Activated CD4-positive, alpha-beta T cell treated with anti-CD3 and anti-CD28 coated beads, Interleukin-2, amount 10 ng/mL, durations not matched to agents 7 days and 5 days (primary cell): ENCODE measurements at regions not wholly inside any gene's neighbourhood (a gene's known extent, or its start where the extent isn't known, plus 50 kb on each side); places are given as distances from the start of the nearest gene placed in this dataset.
"Not testable (repeated sequence)": the region's sequence is repeated elsewhere in the genome, so short reads cannot be mapped to it uniquely, and the experiment has no call there.

Experiments
- CTCF ChIA-PET: fragments of 350-600 bp; sonication (Branson Sonifier 250); formaldehyde crosslinking; loops from one replicate; lab custom pipeline; 2021; ENCODE audit warnings: antibody characterized with exemption; lab: Charles Lee
- POLR2A ChIA-PET: fragments of 350-600 bp; sonication (Branson Sonifier 250); formaldehyde crosslinking; loops from one replicate; lab custom pipeline; 2021; ENCODE audit warnings: antibody characterized with exemption; lab: Charles Lee
- DNase-seq: peaks from one replicate; pipeline ENCODE4 v3.0.0-alpha.2; 2020
- H3K27ac Mint-ChIP-seq: one replicate; pipeline ENCODE4 v1.8.0; 2021; ENCODE audit warnings: mild to moderate bottlenecking, moderate library complexity, mixed read lengths
- H3K27me3 Mint-ChIP-seq: one replicate; pipeline ENCODE4 v1.8.0; 2021; ENCODE audit warnings: mixed read lengths
- H3K36me3 Mint-ChIP-seq: one replicate; pipeline ENCODE4 v1.8.0; 2021; ENCODE audit warnings: low read depth, mixed read lengths
- H3K4me1 Mint-ChIP-seq: one replicate; pipeline ENCODE4 v1.8.0; 2021; ENCODE audit warnings: mixed read lengths
- H3K4me3 Mint-ChIP-seq: one replicate; pipeline ENCODE4 v1.8.0; 2021; ENCODE audit warnings: mild to moderate bottlenecking, moderate library complexity, mixed read lengths
- H3K9me3 Mint-ChIP-seq: one replicate; pipeline ENCODE4 v1.8.0; 2021; ENCODE audit warnings: mixed read lengths

DNA sequence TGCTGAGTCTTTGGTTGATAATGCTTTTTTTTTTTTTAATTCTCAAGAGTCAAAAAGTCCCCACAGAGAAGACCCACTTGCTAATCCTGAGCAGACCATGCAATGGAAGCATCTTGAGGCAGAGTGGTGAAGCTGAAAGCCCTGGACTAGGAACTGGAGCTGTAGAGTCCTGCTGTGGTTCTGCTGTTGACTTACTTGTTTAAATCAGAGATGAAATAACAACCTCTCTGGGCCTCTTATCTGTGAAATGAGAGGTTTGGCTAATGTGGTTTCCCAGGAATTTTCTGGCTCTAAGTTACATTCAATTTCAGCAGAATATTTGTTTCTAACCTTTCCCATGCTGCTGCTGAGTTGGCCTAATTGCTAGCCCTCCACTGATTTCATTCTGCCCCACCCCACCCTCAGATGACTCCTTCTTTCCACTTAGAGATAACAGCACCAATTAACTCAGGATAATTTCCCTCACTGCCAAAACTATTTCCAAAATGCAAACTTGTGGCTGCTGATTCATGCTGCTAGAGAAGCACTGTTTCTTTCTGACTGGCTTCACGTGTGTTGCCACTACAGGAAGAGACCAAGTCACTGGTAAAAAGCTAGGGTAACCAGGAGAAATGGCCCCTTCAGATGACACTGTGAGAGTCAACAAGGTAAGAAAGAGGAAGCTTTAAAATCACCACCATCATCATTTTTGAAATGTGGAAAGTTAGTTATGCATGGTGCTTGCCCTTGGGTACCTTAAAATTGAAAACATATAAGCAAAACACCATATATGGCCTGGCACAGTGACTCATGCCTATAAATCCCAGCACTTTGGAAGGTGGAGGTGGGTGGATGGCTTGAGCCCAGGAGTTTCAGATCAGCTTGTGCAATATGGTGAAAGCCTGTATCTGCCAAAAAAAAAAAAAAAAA lies 326.4 kb downstream of the DCHS2 start:
- H3K27ac Mint-ChIP-seq: no peak overlapping the region
- peaks cover 3% of the 10 kb centered on the region for H3K27me3 Mint-ChIP-seq
- CTCF ChIA-PET: no interaction called here
- no peak overlapping the region for H3K4me3 Mint-ChIP-seq
- no peak for DNase-seq
- H3K36me3 Mint-ChIP-seq: no peaks in the 10 kb centered on the region
- H3K9me3 Mint-ChIP-seq: no peaks in the 10 kb centered on the region
- peaks cover 3% of the 10 kb centered on the region for H3K4me1 Mint-ChIP-seq
- POLR2A ChIA-PET: no interaction called here

GRCh38 chr4:154160519-154161301 lies 330.9 kb downstream of the DCHS2 start:
- ChIA-PET POLR2A (no interaction called here), CTCF (no interaction called here)
- H3K4me1 Mint-ChIP-seq: peaks cover 3% of the 10 kb centered on the region
- no peak overlapping the region for H3K4me3 Mint-ChIP-seq
- H3K27me3 Mint-ChIP-seq: peaks cover 3% of the 10 kb centered on the region
- H3K9me3 Mint-ChIP-seq: no peaks in the 10 kb centered on the region
- H3K27ac Mint-ChIP-seq: no peak overlapping the region
- no peak for DNase-seq
- no peaks in the 10 kb centered on the region for H3K36me3 Mint-ChIP-seq

GRCh38 chr4:154158361-154159155 lies 333.0 kb downstream of the DCHS2 start:
- POLR2A ChIA-PET: no interaction called here
- Mint-ChIP-seq H3K4me1 (no peaks in the 10 kb centered on the region), H3K36me3 (no peaks in the 10 kb centered on the region), H3K27ac (no peak overlapping the region), H3K27me3 (peaks cover 6% of the 10 kb centered on the region), H3K9me3 (no peaks in the 10 kb centered on the region), H3K4me3 (no peak overlapping the region)
- DNase-seq: no peak
- CTCF ChIA-PET: no interaction called here

- no peak overlapping the region for H3K27ac Mint-ChIP-seq
- no peaks in the 10 kb centered on the region for H3K9me3 Mint-ChIP-seq
- peaks cover 3% of the 10 kb centered on the region for H3K27me3 Mint-ChIP-seq
- CTCF ChIA-PET: no interaction called here
- DNase-seq: no peak
- no peaks in the 10 kb centered on the region for H3K36me3 Mint-ChIP-seq
- no peak overlapping the region for H3K4me3 Mint-ChIP-seq
- POLR2A ChIA-PET: no interaction called here
- H3K4me1 Mint-ChIP-seq: no peaks in the 10 kb centered on the region
These were observed 339.1 kb downstream of the DCHS2 start for GRCh38 chr4:154152546-154152945.

GRCh38 chr4:154149236-154149635 lies 342.4 kb downstream of the DCHS2 start:
- H3K9me3 Mint-ChIP-seq, H3K27me3 Mint-ChIP-seq, H3K4me3 Mint-ChIP-seq, H3K36me3 Mint-ChIP-seq, H3K4me1 Mint-ChIP-seq, POLR2A ChIA-PET, CTCF ChIA-PET, H3K27ac Mint-ChIP-seq, DNase-seq: not testable (repeated sequence)

DNA sequence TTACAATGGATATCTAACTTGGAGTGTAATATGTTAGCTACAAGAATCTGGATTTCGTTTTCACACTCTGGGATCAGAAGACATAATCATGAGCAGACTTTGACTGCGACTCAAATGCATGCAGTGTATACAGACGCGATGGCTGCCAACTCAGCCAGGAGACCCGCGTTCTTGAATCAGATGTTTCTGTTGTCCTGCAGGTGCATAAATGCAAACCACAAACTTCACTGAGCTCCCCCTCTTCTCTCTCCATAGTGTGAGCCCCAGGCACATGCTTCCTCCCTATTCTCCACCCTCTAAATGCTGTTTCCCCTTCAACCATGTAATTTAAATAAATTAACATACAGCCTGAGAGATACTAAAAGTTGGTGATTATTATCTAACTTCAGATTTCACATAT lies 347.9 kb downstream of the DCHS2 start:
- Mint-ChIP-seq H3K27me3 (no peaks in the 10 kb centered on the region), H3K9me3 (no peaks in the 10 kb centered on the region), H3K27ac (no peak overlapping the region), H3K4me1 (no peaks in the 10 kb centered on the region), H3K4me3 (no peak overlapping the region), H3K36me3 (no peaks in the 10 kb centered on the region)
- ChIA-PET POLR2A (no interaction called here), CTCF (no interaction called here)
- no peak for DNase-seq

DNA sequence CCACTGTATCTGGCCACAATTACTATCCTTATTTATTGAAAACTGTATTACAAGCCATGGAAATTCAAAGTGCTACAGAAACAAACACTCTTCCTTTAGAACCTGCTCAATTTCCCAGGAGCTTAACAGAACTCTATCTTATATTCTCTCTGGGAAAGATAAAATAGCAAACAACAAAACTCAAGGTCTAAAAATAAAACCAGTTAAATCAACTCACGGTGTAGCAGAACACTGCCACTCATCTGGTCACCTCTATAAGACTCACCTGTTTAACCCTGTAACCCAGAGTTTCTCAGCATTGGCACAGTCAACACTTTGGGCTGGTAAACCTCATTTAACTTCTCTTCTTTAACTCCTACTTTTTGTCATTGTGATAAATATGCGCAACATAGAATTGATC lies 348.9 kb downstream of the DCHS2 start:
- no peak overlapping the region for H3K27ac Mint-ChIP-seq
- DNase-seq: no peak
- no peaks in the 10 kb centered on the region for H3K36me3 Mint-ChIP-seq
- CTCF ChIA-PET: no interaction called here
- H3K4me1 Mint-ChIP-seq: no peaks in the 10 kb centered on the region
- no peaks in the 10 kb centered on the region for H3K9me3 Mint-ChIP-seq
- no peak overlapping the region for H3K4me3 Mint-ChIP-seq
- POLR2A ChIA-PET: no interaction called here
- no peaks in the 10 kb centered on the region for H3K27me3 Mint-ChIP-seq

DNA sequence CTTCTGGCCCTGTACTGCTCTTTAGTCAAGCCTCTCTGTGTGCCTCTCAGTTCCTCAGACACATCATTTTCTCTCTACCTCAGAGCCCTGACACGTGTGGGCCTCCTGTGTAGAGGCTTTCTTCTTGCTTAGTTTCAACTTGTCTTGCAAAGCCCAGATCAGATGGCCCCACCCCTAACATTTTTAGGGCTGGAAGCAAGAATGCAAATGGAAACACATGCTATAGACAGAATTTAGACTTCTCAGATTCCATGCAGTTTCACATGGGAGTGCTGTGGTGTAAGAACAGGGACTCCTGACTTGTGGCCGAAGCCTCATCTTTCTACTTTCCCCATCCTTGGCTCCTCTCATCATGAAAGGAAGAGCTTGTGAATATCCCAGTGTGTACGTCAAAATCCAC lies 350.7 kb downstream of the DCHS2 start:
- Mint-ChIP-seq H3K27me3 (peaks cover 2% of the 10 kb centered on the region), H3K4me1 (no peaks in the 10 kb centered on the region), H3K27ac (no peak overlapping the region), H3K9me3 (no peaks in the 10 kb centered on the region), H3K4me3 (no peak overlapping the region), H3K36me3 (no peaks in the 10 kb centered on the region)
- DNase-seq: no peak
- CTCF ChIA-PET: no interaction called here
- POLR2A ChIA-PET: no interaction called here

GRCh38 chr4:154137320-154137905 lies 348.5 kb upstream of the SFRP2 start:
- Mint-ChIP-seq H3K4me1 (no peaks in the 10 kb centered on the region), H3K27ac (no peak overlapping the region), H3K27me3 (peaks cover 2% of the 10 kb centered on the region), H3K4me3 (no peak overlapping the region), H3K36me3 (no peaks in the 10 kb centered on the region), H3K9me3 (no peaks in the 10 kb centered on the region)
- ChIA-PET POLR2A (no interaction called here), CTCF (no interaction called here)
- no peak for DNase-seq

DNA sequence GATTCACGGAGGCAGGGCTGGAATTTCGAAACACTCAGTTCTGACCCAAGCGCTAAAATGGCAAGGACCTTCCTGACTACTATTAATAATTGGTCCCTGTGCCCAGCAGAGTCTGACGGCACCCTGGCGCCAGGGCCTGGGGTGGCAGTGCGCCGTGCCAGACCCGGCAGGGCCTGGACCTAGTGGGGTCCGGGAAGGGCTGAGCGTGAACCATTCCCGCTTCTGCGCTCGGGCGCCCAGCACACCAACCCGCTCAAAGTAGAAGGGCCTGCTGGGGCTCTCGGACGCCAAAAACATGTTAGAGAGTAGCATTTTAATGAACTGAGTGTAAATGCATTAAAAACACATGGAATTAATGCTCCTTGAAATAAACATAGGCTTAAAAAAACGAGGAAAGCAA lies 346.7 kb upstream of the SFRP2 start:
- POLR2A ChIA-PET: no interaction called here
- Mint-ChIP-seq H3K27me3 (peaks cover 2% of the 10 kb centered on the region), H3K4me3 (no peak overlapping the region), H3K36me3 (no peaks in the 10 kb centered on the region), H3K9me3 (no peaks in the 10 kb centered on the region), H3K4me1 (no peaks in the 10 kb centered on the region), H3K27ac (no peak overlapping the region)
- DNase-seq: no peak
- CTCF ChIA-PET: interaction anchor here (0.7 kb wide), 1 partner anchor 472 kb away, joined by 3 read pairs; no protein-coding TSS in a partner anchor

GRCh38 chr4:154132406-154132805 lies 343.5 kb upstream of the SFRP2 start:
- no peaks in the 10 kb centered on the region for H3K36me3 Mint-ChIP-seq
- POLR2A ChIA-PET: no interaction called here
- CTCF ChIA-PET: no interaction called here
- H3K9me3 Mint-ChIP-seq: no peaks in the 10 kb centered on the region
- no peak for DNase-seq
- H3K27ac Mint-ChIP-seq: no peak overlapping the region
- H3K4me1 Mint-ChIP-seq: no peaks in the 10 kb centered on the region
- H3K27me3 Mint-ChIP-seq: peaks cover 4% of the 10 kb centered on the region
- H3K4me3 Mint-ChIP-seq: no peak overlapping the region

GRCh38 chr4:154126276-154126675 lies 337.4 kb upstream of the SFRP2 start:
- H3K9me3 Mint-ChIP-seq: no peaks in the 10 kb centered on the region
- POLR2A ChIA-PET: no interaction called here

More at GRCh38 chr4:154126276-154126675, 337.4 kb upstream of the SFRP2 start:
- no peak for DNase-seq
- Mint-ChIP-seq H3K4me3 (no peak overlapping the region), H3K27ac (no peak overlapping the region), H3K36me3 (no peaks in the 10 kb centered on the region), H3K4me1 (no peaks in the 10 kb centered on the region), H3K27me3 (peaks cover 3% of the 10 kb centered on the region)
- CTCF ChIA-PET: no interaction called here
